ENCODE measurements at regions not wholly inside any gene's neighbourhood (a gene's known extent, or its start where the extent isn't known, plus 50 kb on each side); places are given as distances from the start of the nearest gene placed in this dataset.

DNA sequence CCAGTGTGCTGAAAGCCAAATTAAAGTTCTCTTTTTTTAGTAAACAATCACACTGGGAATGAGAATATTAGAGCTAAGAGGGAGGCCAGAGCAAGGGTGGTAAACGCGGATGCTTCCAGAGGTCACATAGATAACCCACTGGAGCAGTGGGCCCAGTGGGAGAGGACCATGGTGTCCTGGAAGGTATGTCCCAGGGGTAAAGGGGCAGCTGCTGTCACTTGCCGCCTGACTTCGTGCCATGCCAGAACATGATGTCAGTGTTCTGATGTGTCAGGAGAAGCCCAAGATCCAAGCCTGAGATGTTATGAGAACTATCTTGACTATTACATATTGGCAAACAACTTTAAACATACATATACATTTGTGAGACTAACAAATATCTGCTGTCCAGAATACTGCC, 211.9 kb upstream of the IL12A start:
- no peak for DNase-seq

DNA sequence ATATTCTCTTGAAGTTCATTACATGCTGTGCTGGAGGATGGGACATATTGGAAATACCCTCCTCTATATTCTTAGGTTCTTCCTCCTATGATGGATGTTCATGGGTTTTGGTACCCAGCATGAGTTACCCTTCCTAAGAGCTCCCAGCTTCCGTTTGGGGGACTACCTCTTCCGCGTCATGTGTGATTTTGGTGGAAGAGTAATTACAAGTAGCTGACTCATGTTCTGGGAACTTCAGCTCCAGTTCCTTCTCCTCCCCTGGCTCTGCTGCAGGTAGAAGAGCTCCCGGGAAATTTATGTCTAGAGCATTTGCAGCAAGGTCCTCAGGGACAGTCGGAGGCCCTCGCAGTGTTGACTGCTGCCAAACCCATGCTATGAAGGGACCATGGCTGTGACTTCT, 208.8 kb upstream of the IL12A start:
- DNase-seq: no peak

DNA sequence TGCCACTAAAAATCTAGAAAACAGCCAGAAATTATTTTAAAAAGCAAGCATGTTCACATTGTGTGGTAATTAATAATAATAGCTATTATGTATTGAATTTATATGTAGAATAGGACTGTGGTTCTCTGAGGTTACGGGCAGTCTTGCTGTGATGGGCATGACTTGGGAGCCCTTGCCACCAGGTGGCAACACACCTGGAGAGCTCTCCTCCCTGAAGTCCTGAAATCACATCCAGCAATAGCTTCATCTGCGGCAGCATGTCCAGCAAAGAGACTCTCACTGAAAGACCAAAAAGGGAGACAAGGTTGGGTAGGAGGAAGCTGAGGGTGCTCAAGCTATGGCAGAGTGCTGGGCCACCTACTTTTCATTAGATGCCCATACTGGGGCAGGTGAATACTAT, 206.8 kb upstream of the IL12A start:
- DNase-seq: no peak

DNA sequence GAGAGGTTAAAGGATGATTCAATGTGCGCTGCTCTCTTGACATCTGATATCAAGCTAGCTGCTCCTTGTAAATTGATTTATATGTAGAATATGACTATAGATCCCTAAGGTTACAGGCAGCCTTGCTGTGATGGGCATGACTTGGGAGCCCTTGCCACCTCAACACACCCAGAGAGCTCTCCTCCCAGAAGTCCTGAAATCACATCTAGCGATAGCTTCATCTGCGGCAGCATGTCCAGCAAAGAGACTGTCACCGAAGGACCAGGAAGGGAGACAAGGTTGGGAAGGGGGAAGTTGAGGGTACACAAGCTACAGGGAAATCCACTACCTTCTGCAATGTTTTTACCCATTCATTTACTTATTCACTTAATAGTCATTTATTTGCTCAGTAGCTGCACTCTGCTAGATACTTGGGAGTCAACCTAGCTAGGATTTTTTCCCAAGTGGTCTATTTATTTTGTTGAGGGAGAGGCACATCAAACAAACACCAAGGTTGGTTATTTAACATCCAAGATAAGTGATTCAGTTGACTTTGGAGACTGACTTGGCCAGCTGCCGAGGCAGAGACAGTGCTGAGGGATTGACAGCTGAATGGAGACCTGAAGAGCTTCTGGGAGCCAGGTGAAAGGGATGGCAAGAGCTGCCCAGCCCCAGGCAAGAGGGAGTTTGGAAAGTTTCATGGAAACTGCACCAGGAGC, 205.8 kb upstream of the IL12A start:
- DNase-seq: no peak

DNA sequence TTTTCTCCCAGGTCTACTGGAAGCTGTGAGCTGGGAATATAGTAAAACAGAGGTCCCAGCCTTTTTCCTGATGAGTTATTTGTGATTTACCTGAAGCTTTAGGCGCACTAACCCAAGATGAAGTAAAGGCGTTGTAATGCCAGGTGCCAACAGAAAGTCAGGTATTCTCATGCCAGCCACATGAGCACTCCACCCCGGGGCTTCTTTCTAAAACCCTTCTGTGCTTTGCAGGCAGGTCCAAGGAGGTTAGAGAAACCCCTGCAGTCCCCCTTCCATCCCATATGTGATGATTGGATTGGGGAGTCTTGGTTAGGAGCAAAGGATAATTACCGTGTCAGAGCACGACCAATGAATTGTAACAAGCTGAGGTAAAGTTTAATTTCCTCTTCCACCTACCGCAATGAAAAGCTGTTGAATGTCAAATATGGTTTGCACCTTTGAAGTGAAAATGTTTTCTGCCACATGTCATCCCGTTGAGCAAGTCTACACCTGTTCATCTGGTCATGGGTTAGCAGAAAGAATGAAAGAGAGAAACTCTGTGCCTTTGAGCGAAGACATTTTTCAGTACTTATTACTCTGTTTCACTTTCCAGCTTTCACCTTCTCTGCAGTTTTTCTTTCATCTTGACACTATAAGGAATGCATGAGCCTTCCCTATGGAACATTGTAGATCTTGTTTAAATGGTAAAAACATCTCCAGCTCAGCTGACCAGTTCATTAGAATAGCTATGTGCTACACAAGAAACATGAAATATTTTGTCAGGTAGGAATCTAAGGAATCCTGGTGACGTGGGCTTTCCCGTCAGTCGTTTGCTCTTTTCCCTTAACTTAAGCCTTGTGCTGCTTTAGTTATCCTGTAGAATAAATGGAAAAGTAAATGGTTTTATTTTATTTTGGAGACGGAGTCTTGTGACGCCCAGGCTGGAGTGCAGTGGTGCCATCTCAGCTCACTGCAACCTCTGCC, 204.6 kb upstream of the IL12A start:
- no peak for DNase-seq

DNA sequence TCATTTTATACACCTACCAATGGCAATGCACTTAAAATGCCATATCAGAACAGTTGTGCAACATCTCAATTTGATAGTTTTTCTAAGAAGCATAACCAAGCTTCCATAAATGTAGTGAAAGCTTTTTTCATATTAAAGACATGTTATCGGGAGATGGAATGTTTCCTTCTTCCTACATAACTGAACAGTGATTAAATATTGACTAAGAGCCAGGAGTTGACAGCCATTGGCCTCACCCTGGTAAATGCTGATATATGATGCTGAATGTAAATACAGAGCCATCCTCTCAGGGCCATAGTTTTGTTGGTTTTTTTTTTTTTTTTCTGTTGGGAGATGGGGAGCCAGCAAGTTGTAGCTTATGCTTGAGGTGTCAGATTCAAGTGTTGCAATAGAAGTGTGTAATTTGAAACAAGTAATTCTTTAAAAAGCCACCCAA, 203.3 kb upstream of the IL12A start:
- DNase-seq: no peak

DNA sequence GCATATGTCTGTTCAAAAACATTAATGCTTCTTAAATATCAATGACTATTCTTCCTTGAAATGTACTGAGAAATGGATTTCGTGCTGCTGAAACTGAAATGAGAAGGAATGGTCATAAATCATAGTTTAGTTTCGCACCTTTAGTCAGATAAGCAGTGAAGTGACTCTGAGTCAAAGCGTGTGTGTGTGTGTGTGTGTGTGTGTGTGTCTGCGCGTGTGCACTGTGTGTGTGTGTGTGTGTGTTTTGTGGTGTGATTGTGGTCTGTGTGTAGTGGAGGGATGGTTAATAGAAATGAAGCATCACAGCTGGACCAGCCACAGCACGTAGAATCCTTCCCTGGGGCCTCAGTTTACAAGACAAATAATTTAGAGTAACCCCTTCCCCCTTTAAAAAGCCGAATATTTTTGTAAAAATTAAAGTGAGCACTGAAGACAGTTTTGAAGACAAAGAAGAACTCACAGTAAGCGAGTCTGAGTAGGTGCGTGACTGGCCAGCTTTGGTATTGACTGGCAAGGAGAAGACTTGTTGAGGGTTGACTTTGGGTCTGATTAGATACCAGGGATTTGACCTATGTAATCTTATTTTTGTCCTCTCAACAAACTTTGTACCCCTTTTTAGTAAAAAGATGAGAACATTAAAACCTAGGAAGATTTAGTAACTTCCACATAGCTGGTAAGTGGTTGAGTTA, 202.0 kb upstream of the IL12A start:
- no peak for DNase-seq

DNA sequence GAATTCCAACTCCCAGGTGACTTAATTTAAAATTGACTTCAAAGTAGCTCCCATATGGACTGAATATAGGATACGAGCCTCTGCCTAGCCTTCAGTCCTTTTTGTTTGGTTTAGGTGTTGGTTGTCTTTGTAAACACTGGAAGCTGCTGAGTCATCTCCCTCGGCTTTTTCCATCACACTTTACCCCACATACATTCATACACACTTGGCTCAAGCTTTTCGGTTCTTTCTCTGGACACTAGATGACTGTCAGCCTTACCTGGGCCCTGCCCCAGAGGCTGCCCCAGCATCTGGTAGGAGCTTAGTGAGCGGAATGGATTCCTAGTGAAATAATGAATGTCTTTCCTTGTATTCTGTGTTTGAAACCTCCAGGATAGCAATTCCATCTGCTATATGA, 201.5 kb upstream of the IL12A start:
- DNase-seq: no peak

DNA sequence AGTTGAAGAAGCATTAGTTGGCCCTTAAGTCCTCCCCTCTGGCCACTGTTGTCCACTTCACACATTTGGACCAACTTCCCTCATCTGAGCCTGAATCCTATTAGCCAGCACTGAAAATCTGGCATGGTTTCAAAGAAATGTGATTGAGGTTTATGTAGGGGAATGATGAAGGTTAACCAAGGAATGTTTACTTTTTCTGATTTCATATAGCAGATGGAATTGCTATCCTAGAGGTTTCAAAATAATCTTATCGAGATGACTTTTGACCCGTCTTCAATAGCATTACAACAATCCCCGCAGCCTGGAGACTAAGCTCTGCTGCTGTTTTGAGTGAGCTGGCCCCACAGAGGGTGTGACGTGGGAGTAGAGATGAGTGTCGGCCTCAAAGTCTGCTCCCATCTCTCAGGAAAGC, 200.8 kb upstream of the IL12A start:
- no peak for DNase-seq

DNA sequence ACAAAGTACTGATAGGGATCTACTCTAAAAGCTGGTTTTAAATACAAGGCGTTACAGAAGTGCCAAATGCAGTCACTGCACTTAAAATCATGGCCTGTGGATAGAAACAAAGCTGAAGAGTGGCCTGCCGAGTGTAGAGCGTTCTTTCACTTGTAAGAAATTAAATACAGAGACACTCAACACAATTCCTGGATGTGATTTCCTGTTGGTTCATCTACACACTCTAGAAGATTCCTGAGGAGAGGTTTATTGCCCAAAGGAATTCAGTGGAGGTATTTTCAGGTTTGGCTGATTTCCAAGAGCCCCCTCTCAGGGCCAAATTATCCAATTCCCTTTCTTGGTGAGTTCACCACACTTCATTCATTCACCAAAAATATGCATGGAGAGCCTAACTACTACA, 200.3 kb upstream of the IL12A start:
- DNase-seq: no peak

DNA sequence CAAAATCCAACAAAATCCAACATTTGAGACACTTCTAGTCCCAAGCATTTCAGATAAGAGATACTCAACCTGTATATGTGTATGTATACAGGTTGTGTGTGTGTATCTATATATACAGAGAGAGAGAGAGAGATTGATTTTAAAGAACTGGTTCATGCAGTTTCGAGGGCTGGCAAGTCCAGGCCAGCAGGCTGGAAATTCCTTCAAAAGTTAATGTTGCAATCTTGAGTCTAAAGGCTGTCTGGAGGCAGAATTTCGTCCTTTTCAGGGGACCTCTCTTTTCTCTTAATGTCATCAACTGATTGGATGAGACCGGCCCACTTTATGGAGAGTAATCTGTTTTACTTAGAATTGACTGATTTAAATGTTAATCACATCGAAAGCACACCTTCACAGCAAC, 199.6 kb upstream of the IL12A start:
- no peak for DNase-seq

DNA sequence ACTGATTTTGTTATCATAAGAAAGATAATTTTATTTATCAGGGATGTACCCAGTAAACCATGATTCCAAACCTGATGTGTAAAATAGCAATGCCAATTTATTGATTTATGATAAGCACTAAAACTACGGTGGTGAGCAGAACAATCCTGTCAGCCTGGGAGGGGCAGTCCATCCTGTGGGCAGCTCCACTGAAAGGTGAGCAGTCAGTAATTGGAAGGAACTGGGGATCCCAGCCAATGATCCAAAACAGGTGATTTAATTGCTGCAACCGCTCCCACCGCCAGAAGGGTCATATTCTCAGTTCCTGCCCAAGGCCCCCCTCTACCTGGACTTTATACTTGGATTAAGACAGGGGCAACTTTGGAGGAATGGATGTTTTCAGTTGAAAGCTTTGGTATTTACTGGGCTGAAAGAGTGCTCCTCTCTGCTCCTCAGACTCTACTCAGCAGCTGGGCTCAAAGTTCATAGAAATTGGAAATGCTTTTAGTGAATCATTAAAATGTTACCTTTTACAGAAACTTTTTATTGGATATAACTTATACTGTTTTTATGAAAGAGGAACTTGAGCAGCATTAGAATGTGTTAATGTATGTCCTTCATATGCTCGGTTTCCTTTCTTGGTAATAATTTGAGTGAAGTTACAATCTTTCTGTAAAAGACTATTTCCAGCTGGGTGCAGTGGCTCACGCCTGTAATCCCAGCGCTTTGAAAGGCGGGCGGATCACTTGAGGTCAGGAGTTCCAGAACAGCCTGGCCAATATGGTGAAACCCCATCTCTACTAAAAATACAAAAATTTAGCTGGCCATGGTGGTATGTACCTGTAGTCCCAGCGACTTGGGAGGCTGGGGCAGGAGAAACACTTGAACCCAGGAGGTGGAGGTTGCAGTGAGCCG, 198.6 kb upstream of the IL12A start:
- DNase-seq: no peak

DNA sequence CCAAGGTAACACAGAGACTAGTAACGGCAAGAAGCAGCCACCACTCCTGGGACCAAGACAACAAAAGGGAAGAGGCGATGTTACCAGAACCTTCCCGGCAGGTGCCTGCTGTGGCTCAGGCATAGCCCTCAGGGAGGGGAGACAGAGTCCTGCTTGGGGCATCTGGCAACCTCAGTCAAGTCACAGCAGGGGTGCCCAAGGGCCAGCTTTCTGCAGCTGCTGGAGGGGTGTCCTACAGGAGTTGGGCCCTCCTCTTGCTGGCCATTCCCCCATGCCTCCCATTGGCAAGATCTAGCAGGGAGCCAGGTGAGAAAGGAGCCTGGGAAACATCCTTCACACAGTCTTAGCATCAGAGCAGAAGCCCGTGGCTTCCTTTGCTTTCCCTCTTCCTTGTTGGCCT, 197.3 kb upstream of the IL12A start:
- DNase-seq: no peak

DNA sequence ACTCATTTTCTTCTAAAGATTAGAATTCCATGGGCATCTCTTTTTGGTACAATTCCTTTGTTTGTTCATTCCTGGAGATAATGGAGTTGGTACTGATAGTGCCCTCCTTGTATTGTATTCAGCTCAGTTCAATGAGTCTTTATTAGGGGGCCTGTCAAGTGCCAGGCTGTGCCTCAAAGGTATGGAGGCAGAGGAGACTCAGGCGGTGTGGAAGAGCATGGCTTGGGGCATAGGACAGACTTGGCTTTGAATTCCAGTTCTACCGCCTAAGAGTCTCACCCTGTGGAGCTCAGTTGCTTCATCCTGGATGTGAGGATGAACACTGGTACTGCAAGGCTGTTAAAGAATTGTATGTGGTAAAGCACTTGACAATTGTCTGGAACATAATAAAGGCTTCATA, 196.6 kb upstream of the IL12A start:
- DNase-seq: no peak

DNA sequence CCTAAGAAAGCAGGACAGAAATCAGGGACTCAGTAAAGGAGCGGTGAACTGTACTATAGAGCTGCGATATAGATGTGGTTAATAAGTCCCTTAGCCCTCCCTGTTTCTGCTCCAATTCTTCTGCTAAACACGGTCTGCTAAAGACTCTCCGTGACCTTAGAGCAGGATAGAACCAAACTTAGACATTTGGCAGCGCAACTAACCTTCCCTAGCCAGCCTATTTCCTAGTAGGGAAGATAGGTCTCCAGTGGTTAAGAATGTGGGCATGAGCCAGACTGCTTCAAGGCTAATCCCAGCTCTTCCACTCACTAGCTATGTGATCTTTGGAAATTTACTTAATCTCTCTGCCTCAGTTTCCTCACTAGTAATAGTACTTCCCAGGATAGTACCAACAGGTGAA, 193.6 kb upstream of the IL12A start:
- no peak for DNase-seq

DNA sequence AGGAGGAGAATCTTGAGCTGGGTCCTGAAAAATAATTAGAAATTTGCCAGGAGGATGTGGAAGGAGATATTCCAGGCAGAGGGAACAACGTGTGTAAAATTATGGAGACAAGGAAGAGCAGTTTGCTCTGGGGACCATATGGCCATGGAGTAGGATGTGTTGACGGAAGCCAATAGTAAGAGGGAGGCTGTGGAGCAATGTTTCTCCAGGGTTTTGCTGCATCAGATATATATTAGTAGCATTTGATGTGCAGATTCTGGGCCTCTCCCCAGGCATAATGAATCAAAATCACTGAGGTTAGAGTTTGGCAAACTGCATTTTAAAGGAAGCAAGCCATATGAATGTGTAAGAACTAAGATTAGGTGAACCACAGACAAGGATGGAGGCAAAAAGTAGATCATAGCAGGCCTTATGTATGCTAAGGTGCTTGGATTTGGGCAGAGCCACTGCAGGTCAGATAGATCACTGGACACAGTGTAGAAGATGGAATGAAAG, 192.9 kb upstream of the IL12A start:
- DNase-seq: no peak

DNA sequence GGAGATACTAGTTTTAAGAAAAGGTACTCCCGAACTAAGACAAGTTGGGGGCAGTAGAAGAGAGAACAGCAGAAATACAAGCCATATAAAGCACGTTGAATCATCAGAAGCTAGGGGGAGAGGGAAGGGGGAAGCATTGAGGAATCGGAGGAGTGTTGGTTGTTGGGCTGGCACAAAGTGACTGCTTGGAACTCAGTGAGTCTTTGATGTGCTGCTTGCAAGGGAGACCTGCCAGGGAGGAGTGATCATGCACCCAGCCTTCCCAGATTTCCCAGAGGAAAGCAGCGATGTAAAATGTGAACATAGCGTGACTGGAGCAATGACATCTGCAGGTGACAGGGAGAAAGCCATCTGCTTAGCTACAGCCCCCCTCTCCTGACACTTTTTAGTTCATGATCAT, 192.4 kb upstream of the IL12A start:
- DNase-seq: no peak

DNA sequence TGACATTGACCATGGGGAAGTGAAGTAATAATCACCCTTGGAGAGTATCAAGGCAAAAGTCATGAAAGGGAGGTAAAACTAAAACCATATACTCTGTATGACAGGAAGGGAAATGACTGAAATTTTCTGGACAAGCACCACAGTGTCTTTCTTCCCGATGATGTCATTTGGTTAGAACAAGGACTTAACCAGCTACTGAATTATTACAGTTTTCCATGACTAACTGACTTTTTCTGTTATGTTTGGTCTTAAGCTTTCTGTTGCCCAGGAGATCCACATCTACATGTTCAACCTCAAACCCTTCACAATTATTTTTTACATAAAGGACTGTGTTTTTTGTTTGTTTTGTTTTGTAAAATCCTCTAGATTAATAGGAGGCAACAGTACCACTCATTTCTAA, 191.9 kb upstream of the IL12A start:
- DNase-seq: no peak

DNA sequence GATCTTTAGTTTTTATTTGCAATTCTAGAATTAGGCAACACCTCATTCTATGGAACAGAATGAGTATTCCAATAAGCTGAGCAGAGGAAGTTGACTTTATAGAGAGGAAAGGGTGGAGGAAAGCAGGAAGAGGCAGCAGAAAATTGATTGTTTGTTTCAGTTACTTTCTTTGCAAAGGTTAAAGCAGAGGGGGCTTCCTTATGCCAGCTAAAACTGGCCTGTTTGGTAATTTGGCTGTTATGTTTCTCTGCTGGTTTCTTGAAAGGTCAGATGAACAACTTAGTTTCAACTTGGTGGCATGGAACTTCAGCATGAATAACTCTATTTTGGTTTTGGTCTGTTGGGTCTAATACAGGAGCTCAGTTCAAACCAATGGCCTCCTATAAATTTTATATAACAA, 190.9 kb upstream of the IL12A start:
- DNase-seq: no peak

DNA sequence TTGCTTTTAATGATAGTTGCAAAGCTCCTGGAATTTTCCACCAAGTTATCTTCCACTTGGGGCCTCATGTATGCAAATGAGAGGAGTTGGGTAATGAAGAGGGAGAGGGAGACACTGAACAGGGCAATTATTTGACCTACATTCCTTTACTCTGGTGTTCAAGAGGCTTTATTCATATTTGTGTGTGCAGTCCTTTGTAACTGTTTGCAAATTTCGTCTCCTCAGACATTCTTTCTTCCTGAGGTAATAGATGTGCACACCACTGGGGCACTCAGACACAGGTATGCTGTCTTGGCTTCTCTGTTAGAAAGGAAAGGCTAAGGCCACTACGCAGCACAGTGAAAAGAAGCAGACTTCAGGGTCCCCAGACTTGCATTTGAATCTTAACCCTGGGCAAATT, 189.7 kb upstream of the IL12A start:
- DNase-seq: no peak

DNA sequence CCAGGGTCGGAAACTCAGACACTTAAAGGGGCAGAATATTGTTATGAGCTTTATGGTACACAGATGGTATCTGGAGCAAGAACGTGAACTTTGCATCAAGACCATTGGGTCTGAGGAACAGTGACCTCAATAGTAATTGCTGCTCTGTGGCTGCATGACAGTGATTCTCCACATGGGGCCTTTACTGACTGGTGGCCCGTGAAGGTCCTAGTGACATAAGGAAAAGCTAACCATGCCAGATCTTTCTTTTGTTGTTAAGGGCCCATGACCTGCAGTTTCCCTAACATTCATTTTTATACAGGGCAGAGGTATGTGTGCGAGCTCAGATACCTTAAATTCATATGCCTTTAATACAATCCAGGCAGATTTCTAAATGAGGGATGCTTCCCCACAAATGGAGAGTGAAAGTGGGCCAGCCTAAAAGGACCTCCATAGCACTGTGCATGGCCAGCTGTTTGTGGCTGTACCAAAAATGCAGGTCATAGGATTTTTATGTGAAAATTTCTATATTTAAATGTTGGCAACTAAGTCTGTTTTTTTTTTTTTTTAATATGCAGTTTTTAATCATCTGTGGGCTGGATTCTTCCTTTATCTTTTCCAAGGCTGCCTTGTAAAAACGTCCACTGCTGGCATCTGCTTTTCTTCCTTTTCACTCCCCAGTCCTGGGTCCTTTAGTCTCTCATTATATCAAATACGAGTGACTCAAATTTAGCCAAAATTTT, 188.0 kb upstream of the IL12A start:
- DNase-seq: no peak

DNA sequence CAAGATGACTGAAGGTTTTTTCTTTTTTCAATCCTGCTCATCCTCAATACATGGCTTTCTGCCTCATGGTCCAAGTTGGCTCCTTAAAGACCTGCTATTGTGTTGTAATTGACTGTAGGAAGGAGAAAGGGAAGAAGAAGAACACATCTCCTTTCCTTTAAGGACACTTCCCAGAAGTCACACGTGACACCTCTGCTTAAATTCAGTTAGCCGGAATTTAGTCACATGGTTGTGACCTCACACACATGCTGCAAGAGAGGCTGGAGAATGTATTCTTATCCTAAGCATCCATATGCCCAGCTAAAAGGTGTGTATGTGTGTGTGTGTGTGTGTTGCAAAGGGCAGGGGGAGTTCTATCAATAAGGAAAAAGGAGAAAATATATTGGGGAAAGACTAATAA, 185.8 kb upstream of the IL12A start:
- DNase-seq: no peak
